Pancreas (tissue), 10 donors: ENCODE measurements at regions not wholly inside any gene's neighbourhood (a gene's known extent, or its start where the extent isn't known, plus 50 kb on each side); places are given as distances from the start of the nearest gene placed in this dataset.

Source experiments
- ATAC-seq, 4 donors: fragments of 200-7000 bp; cut with Tn5 transposase; one replicate each; pipeline versions ENCODE4 v1.8.0 to v1.9.1; 2020; ENCODE audit warnings: mild to moderate bottlenecking in 4 of 4, moderate library complexity in 4 of 4
- DNase-seq, 6 donors: peaks; one replicate each; pipeline ENCODE4 v3.0.0-alpha.2; 2020
- FAIRE-seq: peaks from 2 replicates; lab custom pipeline; 2012; peaks lifted over from hg19 to GRCh38; lab: Jason Lieb, UNC
- H3K27ac ChIP-seq, 4 donors: fragments of 200-600 bp; sonication (generic); 1 replicate in 3 of 4; 2 replicates in 1 of 4; pipeline versions ENCODE4 v1.5.0 to v1.8.0; 2020
- H3K27me3 ChIP-seq, 4 donors: fragments of 200-600 bp; one replicate each; pipeline ENCODE4 v1.8.0; 2021
- H3K36me3 ChIP-seq, 3 donors: fragments of 200-600 bp; sonication (generic) in 1 of 3; one replicate each; pipeline versions ENCODE4 v1.5.0 to v1.8.0; 2020 to 2021
- H3K4me1 ChIP-seq, 3 donors: fragments of 200-600 bp; one replicate each; pipeline ENCODE4 v1.8.0; 2021
- H3K4me3 ChIP-seq, 4 donors: fragments of 200-600 bp; sonication (generic) in 2 of 4; one replicate each; pipeline versions ENCODE4 v1.5.0 to v1.8.0; 2020 to 2021
- H3K9me3 ChIP-seq, 4 donors: fragments of 200-600 bp; one replicate each; pipeline ENCODE4 v1.8.0; 2021
- WGBS, 2 donors: extraction: QIAGEN DNeasy Blood & Tissue Kit; methylation state at CpG; one replicate each; pipeline ENCODE4 v1.1.7; 2013; 5-methylcytosine and 5-hydroxymethylcytosine counted together
- intact Hi-C, 3 donors: fragments of 100-400 bp; cut with DNase I; formaldehyde crosslinking; loops; one replicate each; pipeline versions ENCODE4 v1.11.1 to v1.14.2; 2022
- TF ChIP-seq, protein P1 (sequence below), 4 donors: fragments of 200-600 bp; sonication (generic) in 3 of 4; IDR thresholded peaks; one replicate each; pipeline versions ENCODE4 v1.5.0 to v1.8.0; 2021; ENCODE audit warnings: antibody characterized with exemption in 4 of 4
- donor health status: healthy with polysubstance abuse.
- donor health status: DM: no; HTN: no; CAD: no; lungs with moderate emphysema.
- donor health status: DM: no; HTN: no; CAD: no.
- donor health status: control.
- donor health status: control.
- donor health status: Bipolar disorder and iron deficiency.
- donor health status: DM: yes; HTN: yes; CAD: no.
- donor health status: DM: no; HTN: no; CAD: no.
- donor health status: DM: no; HTN: no; CAD: no.
- donor health status: DM: yes; HTN: yes; CAD: no.

DNA sequence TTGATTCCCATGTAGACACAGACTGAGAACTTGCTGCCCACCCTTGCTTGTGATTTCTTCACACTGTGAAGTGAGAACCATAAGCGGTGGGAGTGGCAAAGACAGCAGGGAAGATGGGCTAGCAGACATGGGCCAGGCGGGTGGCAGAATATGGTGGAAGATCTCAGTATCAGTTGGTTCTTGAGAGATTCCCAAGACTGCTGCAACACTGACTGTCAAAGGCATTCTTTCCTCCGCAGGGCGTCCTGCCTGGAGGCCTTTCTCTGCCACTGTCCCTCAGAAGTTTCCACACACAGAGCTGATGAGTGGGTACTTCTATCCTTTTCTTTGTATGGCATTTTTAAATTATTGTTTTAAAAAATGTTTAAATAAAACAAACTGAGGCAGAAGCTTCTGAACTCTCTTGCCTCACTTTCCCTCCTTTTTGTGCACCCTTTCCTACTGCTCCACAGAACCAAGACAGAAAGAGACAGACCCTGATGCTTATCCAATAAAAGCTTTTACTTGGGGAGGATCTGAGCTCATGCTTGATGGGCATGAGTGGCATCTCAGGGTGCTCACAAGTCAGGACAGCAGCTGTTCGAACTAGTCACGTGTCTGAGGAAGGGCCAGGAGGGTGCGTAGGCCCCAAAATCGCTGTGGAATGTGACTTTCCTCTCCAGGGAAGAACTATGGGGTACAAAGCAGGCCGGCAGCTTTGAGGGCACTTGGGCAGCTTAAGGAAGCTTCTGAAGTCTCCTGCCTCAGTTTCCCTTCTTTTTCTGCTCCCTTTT, 104.7 kb upstream of the PCGF5 start:
- no peak for FAIRE-seq
- Histone ChIP-seq H3K36me3 (no peaks in the 10 kb centered on the region), H3K27ac (no peak overlapping the region), H3K4me3 (no peak overlapping the region), H3K4me1 (peaks cover 0 to 3% (median 0%) of the 10 kb centered on the region in 3 donors), H3K27me3 (no peaks in the 10 kb centered on the region), H3K9me3 (no peaks in the 10 kb centered on the region)
- intact Hi-C loops: no loop called here
- ATAC-seq: no peak
- no peak for DNase-seq
- TF ChIP-seq, protein P1, sequence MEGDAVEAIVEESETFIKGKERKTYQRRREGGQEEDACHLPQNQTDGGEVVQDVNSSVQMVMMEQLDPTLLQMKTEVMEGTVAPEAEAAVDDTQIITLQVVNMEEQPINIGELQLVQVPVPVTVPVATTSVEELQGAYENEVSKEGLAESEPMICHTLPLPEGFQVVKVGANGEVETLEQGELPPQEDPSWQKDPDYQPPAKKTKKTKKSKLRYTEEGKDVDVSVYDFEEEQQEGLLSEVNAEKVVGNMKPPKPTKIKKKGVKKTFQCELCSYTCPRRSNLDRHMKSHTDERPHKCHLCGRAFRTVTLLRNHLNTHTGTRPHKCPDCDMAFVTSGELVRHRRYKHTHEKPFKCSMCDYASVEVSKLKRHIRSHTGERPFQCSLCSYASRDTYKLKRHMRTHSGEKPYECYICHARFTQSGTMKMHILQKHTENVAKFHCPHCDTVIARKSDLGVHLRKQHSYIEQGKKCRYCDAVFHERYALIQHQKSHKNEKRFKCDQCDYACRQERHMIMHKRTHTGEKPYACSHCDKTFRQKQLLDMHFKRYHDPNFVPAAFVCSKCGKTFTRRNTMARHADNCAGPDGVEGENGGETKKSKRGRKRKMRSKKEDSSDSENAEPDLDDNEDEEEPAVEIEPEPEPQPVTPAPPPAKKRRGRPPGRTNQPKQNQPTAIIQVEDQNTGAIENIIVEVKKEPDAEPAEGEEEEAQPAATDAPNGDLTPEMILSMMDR (IDR thresholded peaks at IDR 0.05): no peak
- WGBS, 2 donors: 87 to 89% methylated on average over 9 of the region's 9 CpGs

DNA sequence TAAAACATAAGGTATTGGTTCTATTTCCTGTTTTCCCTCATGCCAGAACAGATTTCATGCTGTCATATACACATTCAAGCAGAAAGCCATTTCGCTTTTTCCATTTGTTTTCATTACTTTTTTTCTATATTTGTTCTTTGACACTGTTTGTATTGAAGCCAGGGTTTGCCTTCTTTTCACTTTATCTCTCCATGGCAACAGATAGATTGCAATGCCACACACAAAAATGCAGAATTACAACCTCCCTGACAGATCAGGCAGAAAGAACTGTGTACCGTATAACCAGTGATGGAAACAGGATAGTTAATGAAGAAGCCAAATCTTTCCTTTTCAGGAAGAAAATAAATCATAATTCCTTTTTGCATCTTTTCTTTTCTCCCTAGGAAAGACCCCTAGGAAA, 103.0 kb upstream of the PCGF5 start:
- WGBS, 2 donors: 16 to 20% methylated on average over 2 of the region's 2 CpGs
- Histone ChIP-seq H3K4me1 (peaks cover 0 to 3% (median 0%) of the 10 kb centered on the region in 3 donors), H3K27ac (no peak overlapping the region), H3K27me3 (no peaks in the 10 kb centered on the region), H3K4me3 (no peak overlapping the region), H3K36me3 (no peaks in the 10 kb centered on the region), H3K9me3 (no peaks in the 10 kb centered on the region)
- DNase-seq (no peak), FAIRE-seq (no peak), ATAC-seq (peak in 2 of 4 donors; percentile 80 to 85)
- TF ChIP-seq, protein P1 (IDR thresholded peaks at IDR 0.05): no peak
- intact Hi-C loops: no loop called here

DNA sequence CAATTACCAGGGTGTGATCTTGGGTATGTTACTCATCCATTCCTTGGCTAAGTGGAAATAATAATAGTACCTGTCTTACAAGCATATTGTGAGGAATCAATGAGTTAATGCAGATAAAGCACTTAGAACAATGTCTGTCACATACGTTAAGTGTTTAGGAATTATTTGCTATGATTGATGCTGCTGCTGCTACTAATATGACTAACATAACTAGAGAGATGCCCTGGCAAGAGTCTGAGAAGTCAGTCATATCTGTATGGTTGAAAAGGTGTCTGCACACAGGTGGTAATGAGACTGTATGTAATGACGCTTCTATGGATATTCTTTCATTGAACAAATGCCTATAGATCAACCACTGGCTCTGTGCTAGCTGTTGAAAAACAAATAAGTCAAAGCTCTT, 100.1 kb upstream of the PCGF5 start:
- DNase-seq (no peak), ATAC-seq (no peak), FAIRE-seq (no peak)
- Histone ChIP-seq H3K9me3 (no peaks in the 10 kb centered on the region), H3K27me3 (no peaks in the 10 kb centered on the region), H3K36me3 (no peaks in the 10 kb centered on the region), H3K4me3 (no peak overlapping the region), H3K27ac (no peak overlapping the region), H3K4me1 (peaks cover 0 to 3% (median 0%) of the 10 kb centered on the region in 3 donors)
- 46% methylated on average over 2 of the region's 2 CpGs for WGBS, 2 donors
- intact Hi-C loops: no loop called here
- TF ChIP-seq, protein P1 (IDR thresholded peaks at IDR 0.05): no peak

DNA sequence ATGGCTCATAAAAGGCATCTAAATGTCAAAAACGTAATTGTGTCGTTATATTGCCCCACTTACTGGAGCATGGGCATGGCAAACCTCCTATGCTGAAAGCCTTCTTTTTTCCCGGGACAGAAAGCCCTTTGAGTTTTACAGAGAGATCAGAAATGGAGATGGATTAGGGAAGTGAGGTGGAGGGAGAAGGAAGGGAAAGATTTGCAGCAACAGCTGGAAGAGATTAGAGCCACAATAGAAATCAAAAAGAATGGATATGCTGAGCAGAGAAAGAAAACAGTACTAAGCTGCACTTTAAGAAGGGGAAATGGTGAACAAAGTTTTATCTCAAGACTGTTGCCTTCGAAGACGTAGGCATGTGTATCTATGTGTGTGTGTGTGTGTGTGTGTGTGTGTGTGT, 97.2 kb upstream of the PCGF5 start:
- no peak for FAIRE-seq
- Histone ChIP-seq H3K27ac (no peak overlapping the region), H3K4me1 (no peaks in the 10 kb centered on the region), H3K27me3 (no peaks in the 10 kb centered on the region), H3K4me3 (no peak overlapping the region), H3K36me3 (no peaks in the 10 kb centered on the region), H3K9me3 (no peaks in the 10 kb centered on the region)
- ATAC-seq: no peak
- TF ChIP-seq, protein P1 (IDR thresholded peaks at IDR 0.05): no peak
- intact Hi-C loops: no loop called here
- DNase-seq: no peak
- WGBS, 2 donors: 45 to 49% methylated on average over 5 of the region's 5 CpGs

DNA sequence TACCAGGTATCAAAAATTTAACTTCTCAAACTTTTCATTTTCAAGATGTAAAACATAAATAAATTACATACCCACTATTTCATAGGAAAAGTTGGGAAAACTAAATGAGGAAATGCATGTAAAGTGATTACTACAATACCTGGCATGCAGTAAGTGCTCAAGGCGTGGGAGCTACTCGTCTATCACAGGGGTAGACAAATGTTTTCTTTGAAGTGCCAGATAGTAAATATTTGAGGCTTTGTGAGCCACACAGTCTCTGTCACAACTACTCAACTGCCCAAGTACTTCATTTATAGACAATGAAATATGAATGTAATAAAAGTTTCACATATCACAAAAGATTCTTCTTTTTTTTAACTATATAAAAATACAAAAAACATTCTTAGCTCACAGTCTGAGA, 96.4 kb upstream of the PCGF5 start:
- no peaks in the 10 kb centered on the region for H3K4me1 ChIP-seq
- intact Hi-C loops: no loop called here
- 45% methylated on average over 2 of the region's 2 CpGs for WGBS, 2 donors
- no peaks in the 10 kb centered on the region for H3K36me3 ChIP-seq
- H3K27me3 ChIP-seq: no peaks in the 10 kb centered on the region
- ATAC-seq (no peak), DNase-seq (no peak), FAIRE-seq (no peak)
- H3K9me3 ChIP-seq: no peaks in the 10 kb centered on the region
- H3K27ac ChIP-seq: no peak overlapping the region
- TF ChIP-seq, protein P1 (IDR thresholded peaks at IDR 0.05): no peak
- no peak overlapping the region for H3K4me3 ChIP-seq
